H1 (cell line): ENCODE measurements at regions not wholly inside any gene's neighbourhood (a gene's known extent, or its start where the extent isn't known, plus 50 kb on each side); places are given as distances from the start of the nearest gene placed in this dataset.

ENCODE experiments used
- BCL11A ChIP-seq, 2 experiments: IDR thresholded peaks; one replicate each; pipeline ENCODE4 v1.6.1; 2011; ENCODE audit warnings: low read depth in 2 of 2, low read length in 2 of 2, mild to moderate bottlenecking in 2 of 2
- CBX5 ChIP-seq: fragments of 300-800, 300-1000 bp; sonication (generic); IDR thresholded peaks from 2 replicates; pipeline ENCODE4 v1.7.1; 2016; ENCODE audit warnings: antibody characterized with exemption, low read length, low read depth
- CHD2 ChIP-seq: IDR thresholded peaks from 2 replicates; pipeline ENCODE4 v1.6.1; 2012; ENCODE audit warnings: low read length, improper control_type of control experiment
- EP300 ChIP-seq, 2 experiments: IDR thresholded peaks; 1 replicate in 1 of 2; 2 replicates in 1 of 2; pipeline ENCODE4 v1.6.1; 2011 to 2012; ENCODE audit warnings: low read depth in 2 of 2, low read length in 2 of 2, mild to moderate bottlenecking in 2 of 2, borderline replicate concordance in 1 of 2, inconsistent platforms in 1 of 2, moderate library complexity in 1 of 2
- POLR2AphosphoS5 ChIP-seq: IDR thresholded peaks from 2 replicates; pipeline ENCODE4 v1.6.1; 2011; ENCODE audit warnings: low read depth, low read length
- SIX5 ChIP-seq: IDR thresholded peaks from 2 replicates; pipeline ENCODE4 v1.6.1; 2011; ENCODE audit warnings: mild to moderate bottlenecking, low read depth, low read length
- TCF12 ChIP-seq: IDR thresholded peaks from 2 replicates; pipeline ENCODE4 v1.6.1; 2011; ENCODE audit warnings: low read depth, mild to moderate bottlenecking, low read length
- YY1 ChIP-seq: IDR thresholded peaks from 2 replicates; pipeline ENCODE4 v1.6.1; 2011; ENCODE audit warnings: low read depth, mild to moderate bottlenecking, low read length
- TF ChIP-seq, protein P1 (sequence below): IDR thresholded peaks from 2 replicates; pipeline ENCODE4 v1.6.1; 2012; ENCODE audit warnings: low read length, inconsistent platforms
- TF ChIP-seq, protein P2 (sequence below), 3 experiments: IDR thresholded peaks; 1 replicate in 2 of 3; 2 replicates in 1 of 3; pipeline versions ENCODE4 v1.5.1 to v1.6.1; 2011; ENCODE audit warnings: low read length in 3 of 3, mild to moderate bottlenecking in 3 of 3, inconsistent platforms in 2 of 3, low read depth in 1 of 3, moderate library complexity in 1 of 3; ENCODE audit not compliant: insufficient read depth in 1 of 3; ENCODE audit errors: control extremely low read depth in 1 of 3
- TF ChIP-seq, protein P3 (sequence below): fragments of 300-600 bp; sonication (generic); IDR thresholded peaks from 2 replicates; pipeline ENCODE4 v1.7.1; 2012; ENCODE audit warnings: low read length, moderate library complexity, mild to moderate bottlenecking, inconsistent platforms; ENCODE audit not compliant: insufficient replicate concordance
- TF ChIP-seq, protein P4 (sequence below): IDR thresholded peaks from 2 replicates; pipeline ENCODE4 v1.6.1; 2012; ENCODE audit warnings: inconsistent platforms

DNA sequence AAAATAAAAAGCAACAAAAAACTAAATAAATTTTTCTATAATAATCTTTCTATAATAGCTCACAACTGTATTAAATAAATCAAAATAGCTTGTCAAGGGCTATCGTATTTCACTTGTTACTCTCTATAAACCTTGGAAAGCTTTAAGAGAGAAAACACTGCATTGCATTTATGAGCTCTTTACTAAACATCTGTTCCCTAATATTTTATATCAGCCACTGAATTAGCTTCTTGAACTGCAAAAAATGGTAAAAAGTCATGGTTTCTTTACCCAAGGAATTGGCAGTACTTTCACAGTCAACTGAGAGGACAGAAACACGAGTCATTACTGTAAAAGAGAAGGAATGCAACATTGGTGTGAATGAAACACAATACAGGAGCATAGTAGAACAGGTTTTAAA lies 671.2 kb downstream of the PCDH18 start:
- TF ChIP-seq, protein P1, sequence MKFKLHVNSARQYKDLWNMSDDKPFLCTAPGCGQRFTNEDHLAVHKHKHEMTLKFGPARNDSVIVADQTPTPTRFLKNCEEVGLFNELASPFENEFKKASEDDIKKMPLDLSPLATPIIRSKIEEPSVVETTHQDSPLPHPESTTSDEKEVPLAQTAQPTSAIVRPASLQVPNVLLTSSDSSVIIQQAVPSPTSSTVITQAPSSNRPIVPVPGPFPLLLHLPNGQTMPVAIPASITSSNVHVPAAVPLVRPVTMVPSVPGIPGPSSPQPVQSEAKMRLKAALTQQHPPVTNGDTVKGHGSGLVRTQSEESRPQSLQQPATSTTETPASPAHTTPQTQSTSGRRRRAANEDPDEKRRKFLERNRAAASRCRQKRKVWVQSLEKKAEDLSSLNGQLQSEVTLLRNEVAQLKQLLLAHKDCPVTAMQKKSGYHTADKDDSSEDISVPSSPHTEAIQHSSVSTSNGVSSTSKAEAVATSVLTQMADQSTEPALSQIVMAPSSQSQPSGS: no peak
- TF ChIP-seq, protein P2, sequence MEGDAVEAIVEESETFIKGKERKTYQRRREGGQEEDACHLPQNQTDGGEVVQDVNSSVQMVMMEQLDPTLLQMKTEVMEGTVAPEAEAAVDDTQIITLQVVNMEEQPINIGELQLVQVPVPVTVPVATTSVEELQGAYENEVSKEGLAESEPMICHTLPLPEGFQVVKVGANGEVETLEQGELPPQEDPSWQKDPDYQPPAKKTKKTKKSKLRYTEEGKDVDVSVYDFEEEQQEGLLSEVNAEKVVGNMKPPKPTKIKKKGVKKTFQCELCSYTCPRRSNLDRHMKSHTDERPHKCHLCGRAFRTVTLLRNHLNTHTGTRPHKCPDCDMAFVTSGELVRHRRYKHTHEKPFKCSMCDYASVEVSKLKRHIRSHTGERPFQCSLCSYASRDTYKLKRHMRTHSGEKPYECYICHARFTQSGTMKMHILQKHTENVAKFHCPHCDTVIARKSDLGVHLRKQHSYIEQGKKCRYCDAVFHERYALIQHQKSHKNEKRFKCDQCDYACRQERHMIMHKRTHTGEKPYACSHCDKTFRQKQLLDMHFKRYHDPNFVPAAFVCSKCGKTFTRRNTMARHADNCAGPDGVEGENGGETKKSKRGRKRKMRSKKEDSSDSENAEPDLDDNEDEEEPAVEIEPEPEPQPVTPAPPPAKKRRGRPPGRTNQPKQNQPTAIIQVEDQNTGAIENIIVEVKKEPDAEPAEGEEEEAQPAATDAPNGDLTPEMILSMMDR (IDR thresholded peaks at IDR 0.05; ENCODE audit: control extremely low read depth in 1 of 3, insufficient read depth in 1 of 3, low read depth in 1 of 3, low read length in 3 of 3): no peak
- TF ChIP-seq TCF12 (no peak), YY1 (no peak), CHD2 (no peak), CBX5 (no peak), BCL11A (IDR thresholded peaks at IDR 0.05; ENCODE audit: low read depth in 2 of 2, low read length in 2 of 2) (no peak), POLR2AphosphoS5 (no peak), EP300 (IDR thresholded peaks at IDR 0.05; ENCODE audit: borderline replicate concordance in 1 of 2, low read depth in 2 of 2, low read length in 2 of 2) (no peak), SIX5 (no peak)
- TF ChIP-seq, protein P3, sequence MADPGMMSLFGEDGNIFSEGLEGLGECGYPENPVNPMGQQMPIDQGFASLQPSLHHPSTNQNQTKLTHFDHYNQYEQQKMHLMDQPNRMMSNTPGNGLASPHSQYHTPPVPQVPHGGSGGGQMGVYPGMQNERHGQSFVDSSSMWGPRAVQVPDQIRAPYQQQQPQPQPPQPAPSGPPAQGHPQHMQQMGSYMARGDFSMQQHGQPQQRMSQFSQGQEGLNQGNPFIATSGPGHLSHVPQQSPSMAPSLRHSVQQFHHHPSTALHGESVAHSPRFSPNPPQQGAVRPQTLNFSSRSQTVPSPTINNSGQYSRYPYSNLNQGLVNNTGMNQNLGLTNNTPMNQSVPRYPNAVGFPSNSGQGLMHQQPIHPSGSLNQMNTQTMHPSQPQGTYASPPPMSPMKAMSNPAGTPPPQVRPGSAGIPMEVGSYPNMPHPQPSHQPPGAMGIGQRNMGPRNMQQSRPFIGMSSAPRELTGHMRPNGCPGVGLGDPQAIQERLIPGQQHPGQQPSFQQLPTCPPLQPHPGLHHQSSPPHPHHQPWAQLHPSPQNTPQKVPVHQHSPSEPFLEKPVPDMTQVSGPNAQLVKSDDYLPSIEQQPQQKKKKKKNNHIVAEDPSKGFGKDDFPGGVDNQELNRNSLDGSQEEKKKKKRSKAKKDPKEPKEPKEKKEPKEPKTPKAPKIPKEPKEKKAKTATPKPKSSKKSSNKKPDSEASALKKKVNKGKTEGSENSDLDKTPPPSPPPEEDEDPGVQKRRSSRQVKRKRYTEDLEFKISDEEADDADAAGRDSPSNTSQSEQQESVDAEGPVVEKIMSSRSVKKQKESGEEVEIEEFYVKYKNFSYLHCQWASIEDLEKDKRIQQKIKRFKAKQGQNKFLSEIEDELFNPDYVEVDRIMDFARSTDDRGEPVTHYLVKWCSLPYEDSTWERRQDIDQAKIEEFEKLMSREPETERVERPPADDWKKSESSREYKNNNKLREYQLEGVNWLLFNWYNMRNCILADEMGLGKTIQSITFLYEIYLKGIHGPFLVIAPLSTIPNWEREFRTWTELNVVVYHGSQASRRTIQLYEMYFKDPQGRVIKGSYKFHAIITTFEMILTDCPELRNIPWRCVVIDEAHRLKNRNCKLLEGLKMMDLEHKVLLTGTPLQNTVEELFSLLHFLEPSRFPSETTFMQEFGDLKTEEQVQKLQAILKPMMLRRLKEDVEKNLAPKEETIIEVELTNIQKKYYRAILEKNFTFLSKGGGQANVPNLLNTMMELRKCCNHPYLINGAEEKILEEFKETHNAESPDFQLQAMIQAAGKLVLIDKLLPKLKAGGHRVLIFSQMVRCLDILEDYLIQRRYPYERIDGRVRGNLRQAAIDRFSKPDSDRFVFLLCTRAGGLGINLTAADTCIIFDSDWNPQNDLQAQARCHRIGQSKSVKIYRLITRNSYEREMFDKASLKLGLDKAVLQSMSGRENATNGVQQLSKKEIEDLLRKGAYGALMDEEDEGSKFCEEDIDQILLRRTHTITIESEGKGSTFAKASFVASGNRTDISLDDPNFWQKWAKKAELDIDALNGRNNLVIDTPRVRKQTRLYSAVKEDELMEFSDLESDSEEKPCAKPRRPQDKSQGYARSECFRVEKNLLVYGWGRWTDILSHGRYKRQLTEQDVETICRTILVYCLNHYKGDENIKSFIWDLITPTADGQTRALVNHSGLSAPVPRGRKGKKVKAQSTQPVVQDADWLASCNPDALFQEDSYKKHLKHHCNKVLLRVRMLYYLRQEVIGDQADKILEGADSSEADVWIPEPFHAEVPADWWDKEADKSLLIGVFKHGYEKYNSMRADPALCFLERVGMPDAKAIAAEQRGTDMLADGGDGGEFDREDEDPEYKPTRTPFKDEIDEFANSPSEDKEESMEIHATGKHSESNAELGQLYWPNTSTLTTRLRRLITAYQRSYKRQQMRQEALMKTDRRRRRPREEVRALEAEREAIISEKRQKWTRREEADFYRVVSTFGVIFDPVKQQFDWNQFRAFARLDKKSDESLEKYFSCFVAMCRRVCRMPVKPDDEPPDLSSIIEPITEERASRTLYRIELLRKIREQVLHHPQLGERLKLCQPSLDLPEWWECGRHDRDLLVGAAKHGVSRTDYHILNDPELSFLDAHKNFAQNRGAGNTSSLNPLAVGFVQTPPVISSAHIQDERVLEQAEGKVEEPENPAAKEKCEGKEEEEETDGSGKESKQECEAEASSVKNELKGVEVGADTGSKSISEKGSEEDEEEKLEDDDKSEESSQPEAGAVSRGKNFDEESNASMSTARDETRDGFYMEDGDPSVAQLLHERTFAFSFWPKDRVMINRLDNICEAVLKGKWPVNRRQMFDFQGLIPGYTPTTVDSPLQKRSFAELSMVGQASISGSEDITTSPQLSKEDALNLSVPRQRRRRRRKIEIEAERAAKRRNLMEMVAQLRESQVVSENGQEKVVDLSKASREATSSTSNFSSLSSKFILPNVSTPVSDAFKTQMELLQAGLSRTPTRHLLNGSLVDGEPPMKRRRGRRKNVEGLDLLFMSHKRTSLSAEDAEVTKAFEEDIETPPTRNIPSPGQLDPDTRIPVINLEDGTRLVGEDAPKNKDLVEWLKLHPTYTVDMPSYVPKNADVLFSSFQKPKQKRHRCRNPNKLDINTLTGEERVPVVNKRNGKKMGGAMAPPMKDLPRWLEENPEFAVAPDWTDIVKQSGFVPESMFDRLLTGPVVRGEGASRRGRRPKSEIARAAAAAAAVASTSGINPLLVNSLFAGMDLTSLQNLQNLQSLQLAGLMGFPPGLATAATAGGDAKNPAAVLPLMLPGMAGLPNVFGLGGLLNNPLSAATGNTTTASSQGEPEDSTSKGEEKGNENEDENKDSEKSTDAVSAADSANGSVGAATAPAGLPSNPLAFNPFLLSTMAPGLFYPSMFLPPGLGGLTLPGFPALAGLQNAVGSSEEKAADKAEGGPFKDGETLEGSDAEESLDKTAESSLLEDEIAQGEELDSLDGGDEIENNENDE: no peak
- TF ChIP-seq, protein P4, sequence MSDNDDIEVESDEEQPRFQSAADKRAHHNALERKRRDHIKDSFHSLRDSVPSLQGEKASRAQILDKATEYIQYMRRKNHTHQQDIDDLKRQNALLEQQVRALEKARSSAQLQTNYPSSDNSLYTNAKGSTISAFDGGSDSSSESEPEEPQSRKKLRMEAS: no peak
